GM19238 (cell line): ENCODE measurements at regions not wholly inside any gene's neighbourhood (a gene's known extent, or its start where the extent isn't known, plus 50 kb on each side); places are given as distances from the start of the nearest gene placed in this dataset.
"Not testable (repeated sequence)": the region's sequence is repeated elsewhere in the genome, so short reads cannot be mapped to it uniquely, and the experiment has no call there.

Experiments used
- DNase-seq: peaks from one replicate; pipeline ENCODE4 v3.0.0; 2011; ENCODE audit warnings: low spot score; ENCODE audit not compliant: insufficient read length

DNA sequence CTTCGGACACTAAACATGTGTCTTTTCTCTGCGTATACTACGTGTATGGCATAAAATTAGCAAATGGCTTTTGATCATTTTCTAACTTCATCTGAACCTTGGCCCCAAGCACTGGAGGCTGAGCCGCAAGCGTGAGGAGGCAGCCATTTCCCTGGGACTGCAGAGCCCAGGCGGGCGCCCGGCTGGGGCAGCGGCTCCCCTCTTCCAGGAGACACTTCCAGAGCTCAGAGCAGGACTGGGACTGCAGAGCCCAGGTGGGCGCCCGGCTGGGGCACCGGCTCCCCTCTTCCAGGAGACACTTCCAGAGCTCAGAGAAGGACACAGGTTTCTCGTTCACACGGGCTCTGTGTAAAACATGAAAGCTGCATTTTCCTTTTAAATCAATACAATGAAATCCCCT, 484.1 kb upstream of the SALL3 start:
- DNase-seq, result no peak

DNA sequence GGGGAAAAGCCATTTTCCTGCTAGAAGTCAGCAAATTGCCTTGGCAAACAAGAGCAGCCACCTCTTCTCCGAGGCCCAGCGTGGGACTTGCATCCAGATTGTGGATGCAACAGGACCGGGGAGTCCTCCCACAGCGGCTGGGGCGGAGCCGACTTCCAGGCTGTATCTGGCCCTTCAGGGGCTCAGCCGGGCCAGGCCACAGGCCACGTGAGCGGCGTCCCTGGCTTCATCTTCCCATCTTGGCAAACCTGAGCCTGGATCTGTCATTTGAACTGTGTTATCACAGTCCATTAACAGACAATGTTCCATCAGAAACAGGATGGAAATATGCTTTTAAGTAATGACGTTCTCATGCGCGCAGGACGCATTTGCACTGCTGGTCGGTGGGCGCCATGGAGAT, 483.5 kb upstream of the SALL3 start:
- DNase-seq, result no peak

DNA sequence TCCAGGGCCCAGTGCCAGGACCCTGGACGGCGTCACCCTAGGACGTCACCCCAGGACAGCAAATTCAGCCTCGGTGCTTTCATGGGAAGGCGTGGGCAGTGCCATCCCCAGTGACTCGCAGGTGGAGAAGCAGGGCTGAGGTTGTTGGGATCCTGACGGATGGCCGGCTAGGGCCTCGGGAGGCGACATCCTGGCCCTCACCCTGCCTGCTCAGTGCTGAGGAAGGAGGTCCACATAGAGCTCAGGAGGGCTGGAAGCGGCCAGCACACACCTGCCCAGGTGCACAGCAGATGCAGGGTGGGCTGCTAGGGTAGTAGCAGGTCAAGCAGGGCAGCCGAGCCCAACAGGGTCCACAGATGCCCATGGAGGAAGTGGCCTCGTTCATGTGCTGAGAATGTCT, 482.0 kb upstream of the SALL3 start:
- DNase-seq, result no peak

DNA sequence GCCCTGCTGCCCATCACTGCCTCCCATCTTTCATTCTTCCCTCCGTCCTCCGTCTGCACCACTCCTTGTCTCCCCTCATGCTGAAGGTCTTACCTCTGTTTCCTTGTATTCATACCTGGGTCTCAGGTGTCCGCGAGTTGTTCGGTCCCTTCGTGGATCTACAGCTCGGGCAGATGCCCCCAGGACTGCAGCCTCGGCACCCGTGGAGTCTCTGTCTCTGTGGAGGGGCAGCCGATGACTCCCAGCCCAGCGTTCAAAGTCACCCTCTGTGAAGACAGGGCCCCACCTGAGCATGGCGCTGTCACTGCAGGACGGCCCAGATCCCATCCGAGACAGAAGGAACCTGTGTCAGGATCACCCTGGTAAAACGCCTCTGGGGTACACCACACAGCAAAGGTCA, 480.0 kb upstream of the SALL3 start:
- DNase-seq, result no peak

DNA sequence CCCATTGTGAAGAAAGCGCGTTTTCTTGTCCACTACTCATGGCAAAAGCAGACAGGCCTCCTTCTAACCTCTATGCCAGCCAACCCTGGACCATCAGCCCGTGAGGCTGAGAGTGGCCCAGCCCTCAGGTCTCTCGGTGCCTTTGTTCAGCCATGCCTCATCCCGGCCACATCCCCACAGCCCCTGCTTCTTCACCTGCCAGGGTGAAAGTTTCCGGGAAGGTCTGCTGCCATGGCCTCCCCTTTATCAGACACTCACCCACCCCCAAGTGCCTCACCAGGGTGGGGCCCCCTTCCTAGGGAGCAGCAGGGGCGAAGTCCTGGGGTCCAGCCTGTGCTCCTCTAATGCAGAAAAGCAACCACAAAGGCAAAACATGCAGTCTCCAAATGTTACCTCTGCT, 478.4 kb upstream of the SALL3 start:
- DNase-seq, result no peak

DNA sequence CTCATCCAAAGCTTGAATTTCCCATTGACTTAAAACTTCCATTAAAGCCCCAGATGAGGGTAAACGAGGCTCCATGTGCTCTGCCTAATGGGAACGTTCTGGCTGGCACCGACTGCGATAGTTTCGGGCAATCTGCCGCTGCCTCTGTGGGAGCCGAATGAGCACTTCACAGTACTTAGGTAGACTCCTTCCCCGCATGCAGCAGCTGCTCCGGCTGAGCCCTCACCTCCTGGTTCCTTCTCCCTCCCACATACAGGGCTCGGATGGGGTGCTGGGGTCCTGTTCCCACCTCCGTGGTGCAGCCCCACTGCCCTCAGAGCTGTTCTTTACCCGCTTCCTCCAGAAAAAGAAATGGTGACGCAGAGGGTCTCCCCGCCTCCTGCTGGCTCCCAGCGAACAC, 476.5 kb upstream of the SALL3 start:
- DNase-seq, result no peak

DNA sequence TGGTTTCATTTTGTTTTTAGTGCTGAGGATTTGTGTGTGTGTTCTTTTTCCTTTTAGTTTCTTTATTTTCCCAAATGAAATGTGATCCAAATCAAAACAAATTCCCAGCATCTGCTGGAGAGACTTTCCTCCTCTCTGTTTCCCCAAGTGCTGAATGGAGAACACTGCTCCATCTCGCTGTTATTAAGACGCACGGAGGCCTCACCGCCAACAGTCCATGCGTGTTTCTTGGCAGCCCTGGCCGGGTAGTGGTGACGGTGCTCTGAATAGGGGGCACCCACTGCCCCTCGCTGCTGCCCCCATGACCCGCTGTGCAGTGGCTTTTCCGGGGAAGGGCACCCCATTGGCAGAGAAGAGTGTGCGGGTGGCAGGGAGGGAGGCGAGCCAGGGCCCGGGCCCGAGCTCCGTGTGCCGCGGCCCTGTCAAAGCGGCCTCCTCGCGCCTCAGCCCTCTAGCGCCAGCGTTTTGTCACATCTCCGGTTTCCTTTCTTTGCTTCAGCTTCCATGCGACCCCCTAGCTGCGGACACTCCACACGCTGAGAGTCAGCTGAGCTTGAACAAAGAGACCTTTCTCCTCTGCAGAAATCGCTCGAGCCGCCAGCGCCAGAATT, 473.7 kb upstream of the SALL3 start:
- DNase-seq, result no peak

DNA sequence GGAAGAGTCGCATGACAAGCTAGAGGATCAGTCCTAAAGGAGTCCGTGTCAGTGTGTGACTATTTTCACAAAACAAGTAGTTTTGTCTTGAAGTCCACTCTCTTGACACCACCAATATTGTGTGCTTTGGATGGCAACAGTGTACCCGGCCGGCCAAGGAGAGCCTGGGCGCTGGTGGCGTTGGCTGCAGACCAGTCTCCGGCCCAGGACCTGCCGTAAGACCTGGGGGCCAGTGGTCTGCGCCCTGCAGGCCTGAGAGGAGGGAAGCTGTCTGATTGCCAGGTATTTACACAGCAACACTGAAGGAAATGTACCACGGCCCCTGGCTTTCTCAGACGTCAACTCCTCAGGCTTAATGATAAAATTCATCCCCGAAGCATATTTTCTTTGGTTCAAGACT, 472.4 kb upstream of the SALL3 start:
- DNase-seq, result no peak

DNA sequence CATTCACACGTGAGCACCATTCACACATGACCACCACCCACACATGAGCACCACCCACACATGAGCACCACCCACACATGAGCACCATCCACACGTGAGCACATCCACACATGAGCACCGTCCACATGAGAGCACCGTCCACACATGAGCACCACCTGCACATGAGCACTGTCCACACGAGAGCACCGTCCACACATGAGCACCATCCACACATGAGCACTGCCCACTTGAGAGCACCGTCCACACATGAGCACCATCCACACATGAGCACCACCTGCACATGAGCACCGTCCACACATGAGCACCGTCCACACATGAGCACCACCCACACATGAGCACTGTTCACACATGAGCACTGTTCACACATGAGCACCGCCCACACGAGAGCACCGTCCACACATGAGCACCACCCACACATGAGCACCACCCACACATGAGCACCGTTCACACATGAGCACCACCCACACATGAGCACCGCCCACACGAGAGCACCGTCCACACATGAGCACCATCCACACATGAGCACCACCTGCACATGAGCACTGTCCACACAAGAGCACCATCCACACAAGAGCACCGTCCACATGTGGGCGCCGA, 471.3 kb upstream of the SALL3 start:
- not testable (repeated sequence) for DNase-seq

DNA sequence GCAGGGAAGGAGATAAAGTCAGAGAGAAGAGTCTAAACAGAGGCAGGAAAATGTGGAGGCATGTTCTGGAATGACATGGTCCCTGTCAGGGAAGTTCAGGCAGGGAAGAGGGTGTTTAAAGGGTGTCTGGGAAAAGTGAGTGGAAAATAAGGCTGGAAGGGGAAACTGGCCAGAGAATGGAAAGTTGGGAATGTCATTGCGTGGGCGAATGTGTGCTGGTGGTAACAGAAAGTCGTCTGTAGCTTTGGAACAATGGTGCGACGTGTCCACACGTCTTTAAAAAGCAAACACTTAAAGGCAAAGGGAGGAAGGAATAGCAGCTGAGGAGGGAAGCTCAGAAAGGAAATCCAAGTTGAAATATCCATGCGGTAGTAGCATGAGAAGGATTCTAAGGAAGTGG, 469.5 kb upstream of the SALL3 start:
- no peak for DNase-seq

DNA sequence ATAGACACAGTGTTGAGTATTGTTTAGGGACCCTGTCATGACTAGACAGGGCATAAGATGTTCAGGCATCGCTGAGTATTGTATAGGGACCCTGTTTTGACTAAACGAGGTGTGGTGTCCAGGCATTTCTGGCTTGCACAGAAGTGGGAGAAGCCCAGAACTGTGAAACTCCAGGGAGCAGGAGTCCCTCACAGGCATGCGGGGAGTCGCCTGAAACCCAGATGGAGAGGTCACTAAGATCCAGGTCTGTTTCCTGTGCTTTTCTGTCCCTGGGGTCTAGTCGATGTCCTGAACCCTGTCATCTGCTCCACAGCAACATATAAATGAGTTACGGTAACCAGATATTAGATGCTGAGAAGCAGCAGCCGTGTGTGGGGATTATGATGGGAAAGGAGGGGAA, 469.0 kb upstream of the SALL3 start:
- no peak for DNase-seq

DNA sequence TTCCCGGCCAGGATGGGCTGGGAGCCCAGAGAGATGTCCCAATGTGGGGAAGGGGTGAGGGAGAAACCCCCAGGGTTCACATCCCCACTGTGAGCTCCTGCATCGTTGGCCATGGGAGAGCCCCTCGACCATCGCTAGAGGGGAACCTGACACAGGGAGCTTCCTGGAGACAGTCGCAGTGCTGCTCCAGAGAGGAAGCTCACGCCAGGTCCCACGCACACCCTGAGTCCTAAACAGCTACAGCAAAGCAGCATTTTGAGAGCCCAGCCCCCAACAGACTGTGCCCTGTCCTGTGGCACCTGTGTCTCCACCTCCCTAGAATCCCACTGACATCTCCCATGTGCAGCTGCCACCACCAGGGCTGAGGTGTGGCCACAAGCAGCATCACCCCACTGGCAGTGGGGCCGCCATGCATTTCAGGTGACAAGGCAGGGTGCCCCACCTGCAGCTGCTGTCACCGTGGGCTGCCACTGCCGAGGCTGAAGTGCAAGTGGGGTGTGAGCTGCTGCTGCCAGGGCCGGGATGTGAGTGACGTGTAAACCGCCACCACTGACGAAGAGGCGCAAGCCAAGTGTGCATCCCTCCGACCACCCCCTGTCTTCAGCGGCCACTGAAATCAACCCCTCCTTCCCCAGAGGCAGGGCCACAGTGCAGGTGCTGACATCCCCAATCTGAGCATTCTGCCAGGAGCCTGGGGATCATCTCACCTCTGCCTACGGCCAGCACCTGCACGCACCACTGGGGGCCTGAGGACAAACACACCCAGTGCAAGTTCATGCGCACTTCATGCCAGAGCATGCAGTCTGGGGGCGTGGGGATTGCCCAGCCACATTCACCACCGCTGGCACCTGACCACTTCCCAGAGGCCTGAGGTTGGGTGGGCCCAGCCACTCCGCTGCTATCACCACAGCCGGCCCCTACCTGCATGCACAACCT, 467.7 kb upstream of the SALL3 start:
- DNase-seq, result no peak

DNA sequence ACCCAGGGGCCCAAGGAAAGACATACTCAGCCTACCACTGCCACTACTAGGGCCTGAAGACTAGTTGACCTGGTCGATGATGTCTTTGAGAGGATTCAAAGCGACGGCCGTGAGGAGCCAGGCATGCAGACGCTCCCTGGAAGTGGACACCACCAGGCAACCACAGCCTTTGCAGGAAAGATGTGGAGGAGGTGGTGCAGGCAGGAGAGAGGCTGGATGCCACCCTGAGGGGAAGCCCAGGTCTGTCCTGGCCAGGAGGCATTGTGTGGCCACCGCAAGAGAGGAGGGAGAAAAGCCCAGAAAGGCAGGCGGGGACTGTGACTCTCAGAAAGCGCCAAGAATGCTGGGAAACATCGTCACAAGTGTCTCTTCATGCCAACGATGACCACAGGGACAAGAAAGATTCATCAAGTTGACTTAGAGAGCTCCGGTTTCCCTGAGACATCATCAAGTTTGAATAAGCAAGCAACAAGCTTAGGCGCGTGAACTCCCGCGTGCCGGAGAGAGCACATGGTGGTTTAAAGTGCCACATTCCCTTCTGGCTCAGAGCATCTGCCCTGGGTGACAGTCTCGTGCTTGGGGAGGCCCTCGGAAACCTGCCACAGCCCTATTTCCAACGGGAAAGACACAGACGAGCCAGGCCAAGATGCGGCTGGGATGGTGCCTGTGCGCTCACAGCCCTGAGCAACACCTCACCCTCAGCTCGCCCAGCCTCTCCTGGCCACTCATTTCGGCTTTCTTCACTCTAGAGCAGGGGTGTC, 464.5 kb upstream of the SALL3 start:
- no peak for DNase-seq

DNA sequence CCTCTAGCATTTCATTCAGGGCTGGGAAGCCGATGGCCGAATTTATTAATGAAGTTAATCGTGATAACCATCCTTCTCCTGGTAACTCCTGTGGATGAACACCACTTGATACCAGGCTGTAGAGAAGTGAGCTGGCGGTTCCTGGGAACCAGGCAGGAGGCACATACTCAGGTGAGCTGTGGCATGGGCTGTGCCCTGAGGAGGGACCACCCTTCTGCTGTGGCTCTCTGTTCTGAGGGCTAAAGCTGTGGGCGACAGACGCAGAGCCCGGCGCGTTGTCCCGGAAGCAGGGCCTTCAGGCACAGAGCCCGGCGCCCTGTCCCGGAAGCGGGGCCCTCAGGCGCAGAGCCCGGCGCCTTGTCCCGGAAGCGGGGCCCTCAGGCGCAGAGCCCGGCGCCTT, 462.3 kb upstream of the SALL3 start:
- DNase-seq, result no peak

DNA sequence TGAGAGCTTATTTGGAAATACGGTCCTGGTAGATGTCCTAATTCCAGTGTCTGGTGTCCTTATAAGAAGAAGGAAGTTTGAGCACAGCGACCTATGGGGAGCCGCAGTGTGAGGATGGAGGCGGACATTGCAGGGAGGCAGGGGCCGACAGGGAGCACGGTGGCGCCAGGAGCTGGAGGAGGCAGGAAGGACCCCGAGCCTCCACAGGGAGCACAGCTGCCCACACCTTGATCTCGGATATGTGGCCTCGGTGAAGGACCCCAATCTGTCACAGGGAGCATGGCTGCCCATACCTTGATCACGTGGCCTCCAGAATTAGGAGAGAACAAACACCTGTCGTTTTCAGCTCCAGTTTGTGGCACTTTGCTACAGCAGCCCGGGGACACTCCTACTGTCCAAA, 461.6 kb upstream of the SALL3 start:
- no peak for DNase-seq

DNA sequence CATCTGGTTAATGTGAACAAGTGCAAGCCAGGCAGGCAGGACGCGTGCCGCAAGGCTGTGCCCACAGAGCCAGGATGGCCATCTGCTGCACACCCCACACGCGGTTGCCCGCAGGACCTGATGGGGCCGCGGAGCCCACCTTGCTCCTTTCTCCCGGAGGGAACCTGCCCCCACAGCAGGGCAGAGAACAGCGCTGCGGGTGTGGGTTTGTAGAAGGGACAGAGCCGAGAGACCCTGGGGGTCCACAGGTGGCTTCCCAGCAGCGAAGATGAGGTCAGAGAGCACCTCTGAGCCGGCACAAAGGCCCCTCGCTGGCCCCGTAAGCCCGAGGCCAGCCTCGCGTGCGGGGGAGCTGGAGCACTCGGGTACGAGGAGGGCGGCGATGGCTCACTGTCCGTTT, 460.8 kb upstream of the SALL3 start:
- no peak for DNase-seq

DNA sequence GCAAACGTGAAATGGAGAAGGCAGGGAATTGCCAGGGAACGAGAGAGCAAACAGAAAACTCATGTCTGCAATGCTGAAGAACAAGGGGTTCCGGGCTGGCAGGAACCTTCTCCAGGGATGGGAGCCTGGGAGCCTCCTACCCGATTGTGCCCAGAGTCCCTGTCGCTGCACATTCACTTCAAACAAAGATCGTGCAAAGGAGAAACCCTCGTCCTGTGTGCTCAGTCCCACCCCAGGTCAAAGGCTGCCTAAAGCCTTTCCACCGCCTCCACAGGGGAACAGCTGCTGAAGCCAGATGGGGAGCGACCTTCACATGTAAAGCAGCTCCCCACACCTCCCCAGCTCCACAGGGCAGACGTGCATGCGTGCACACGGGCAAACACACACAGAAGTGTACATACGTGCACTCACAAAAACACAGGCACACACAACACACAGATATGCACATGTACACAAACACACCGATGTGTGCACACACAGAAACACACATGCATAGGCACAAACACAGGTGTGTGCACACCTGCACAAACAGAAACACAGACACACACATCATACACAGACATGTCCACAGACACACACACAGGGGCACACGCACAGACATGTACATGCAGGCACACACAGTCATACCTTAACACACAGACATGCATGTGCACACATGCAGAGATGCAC, 460.1 kb upstream of the SALL3 start:
- no peak for DNase-seq

DNA sequence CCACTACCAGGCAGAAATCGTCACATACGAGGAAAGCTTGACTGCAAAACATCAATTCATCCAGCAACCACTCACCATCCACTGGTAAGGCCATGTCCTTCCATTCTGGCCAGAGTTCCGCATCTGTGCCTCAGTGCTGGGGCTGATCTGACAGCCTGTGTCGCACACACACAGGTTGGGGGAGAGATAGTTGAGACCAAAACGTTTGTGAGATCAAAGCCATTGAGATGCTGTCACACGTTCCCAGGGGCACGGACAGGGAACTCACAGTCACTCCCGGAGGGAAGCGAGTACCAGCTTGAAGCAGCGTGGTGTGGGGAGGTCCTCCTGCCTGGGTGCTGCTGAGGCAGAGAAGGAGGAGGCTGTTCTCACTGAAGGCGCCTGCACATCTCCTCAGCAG, 458.5 kb upstream of the SALL3 start:
- DNase-seq, result no peak

DNA sequence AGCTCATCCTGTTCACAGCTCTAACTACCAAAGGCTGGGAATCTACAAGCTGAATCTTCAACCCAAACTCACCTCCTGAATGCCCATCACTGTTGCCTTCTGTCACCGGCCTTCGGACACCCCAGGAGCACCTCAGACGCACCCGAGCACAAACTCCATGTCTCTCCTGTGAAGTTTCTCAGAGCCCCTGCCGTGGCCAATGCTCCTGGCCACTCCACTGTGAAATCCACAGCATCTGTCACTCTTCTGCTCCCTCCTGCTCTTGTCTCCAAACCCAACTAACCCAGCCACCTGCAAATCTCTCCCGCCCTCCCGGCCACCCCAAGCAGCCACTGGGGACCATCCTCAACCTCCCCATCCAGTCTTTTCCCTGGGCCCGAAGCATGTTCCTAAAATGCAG, 457.9 kb upstream of the SALL3 start:
- no peak for DNase-seq

DNA sequence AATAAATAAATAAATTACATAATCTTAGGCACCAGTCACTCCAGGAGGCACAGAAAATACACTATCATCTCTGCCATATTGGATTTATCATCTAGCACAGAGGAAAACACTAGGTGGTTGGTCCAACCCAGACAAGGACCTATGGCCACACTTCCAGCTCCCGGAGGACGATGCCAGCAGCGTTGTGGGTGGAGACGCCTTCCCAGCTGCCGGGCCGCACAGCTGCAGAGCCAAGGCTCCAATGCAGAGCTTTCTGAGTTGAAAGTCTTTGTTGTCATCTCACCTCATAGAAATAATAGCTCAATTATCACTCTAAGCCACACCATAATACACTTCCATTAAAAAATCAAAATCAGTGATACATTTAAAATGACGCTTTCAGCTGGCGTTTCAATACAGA, 457.1 kb upstream of the SALL3 start:
- no peak for DNase-seq

DNA sequence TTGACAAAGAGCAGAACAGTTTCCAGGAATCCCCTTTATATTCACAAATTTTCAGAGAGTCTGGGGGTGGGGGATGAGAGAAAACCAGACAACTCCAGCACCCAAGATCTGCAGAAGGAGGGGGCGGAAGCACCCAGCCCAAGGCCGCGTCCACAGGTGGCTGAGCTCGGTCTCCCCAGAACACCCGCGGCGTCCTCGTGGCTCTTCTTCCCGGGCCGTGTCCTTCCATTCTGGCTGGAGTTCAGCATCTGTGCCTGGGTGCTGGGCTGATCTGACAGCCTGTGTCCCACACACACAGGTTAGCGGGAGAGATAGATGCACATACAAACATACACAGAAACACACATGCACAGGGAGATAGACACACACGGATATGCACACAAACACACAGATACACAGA, 455.8 kb upstream of the SALL3 start:
- no peak for DNase-seq
